H1 (cell line): ENCODE measurements at regions not wholly inside any gene's neighbourhood (a gene's known extent, or its start where the extent isn't known, plus 50 kb on each side); places are given as distances from the start of the nearest gene placed in this dataset.

ENCODE experiments used
- BRCA1 ChIP-seq: IDR thresholded peaks from 2 replicates; pipeline ENCODE4 v1.6.1; 2012; ENCODE audit warnings: low read depth, low read length, improper control_type of control experiment
- JUND ChIP-seq: IDR thresholded peaks from 2 replicates; pipeline ENCODE4 v1.6.1; 2011; ENCODE audit warnings: mild to moderate bottlenecking, improper control_type of control experiment, low read length
- NANOG ChIP-seq: IDR thresholded peaks from 2 replicates; pipeline ENCODE4 v1.6.1; 2011; ENCODE audit warnings: low read length, low read depth, mild to moderate bottlenecking, inconsistent platforms; ENCODE audit not compliant: insufficient read depth, poor library complexity, severe bottlenecking
- RAD21 ChIP-seq, 2 experiments: IDR thresholded peaks in 1 of 2; conservative IDR thresholded peaks in 1 of 2; 2 replicates each; pipeline ENCODE4 v1.6.1; 2011; ENCODE audit warnings: low read depth in 2 of 2, low read length in 2 of 2, improper control_type of control experiment in 1 of 2, inconsistent platforms in 1 of 2, mild to moderate bottlenecking in 1 of 2, moderate library complexity in 1 of 2
- SAP30 ChIP-seq: fragments of 300-600 bp; sonication (generic); IDR thresholded peaks from 2 replicates; pipeline ENCODE4 v1.7.1; 2012; ENCODE audit warnings: low read length, moderate library complexity, mild to moderate bottlenecking, inconsistent platforms; ENCODE audit not compliant: insufficient read depth, insufficient replicate concordance
- TF ChIP-seq, protein P1 (sequence below): fragments of 300-600 bp; sonication (generic); IDR thresholded peaks from 2 replicates; pipeline ENCODE4 v1.7.1; 2012; ENCODE audit warnings: low read length, moderate library complexity, mild to moderate bottlenecking, inconsistent platforms; ENCODE audit not compliant: insufficient replicate concordance
- TF ChIP-seq, protein P2 (sequence below), 3 experiments: IDR thresholded peaks; 1 replicate in 2 of 3; 2 replicates in 1 of 3; pipeline versions ENCODE4 v1.5.1 to v1.6.1; 2011; ENCODE audit warnings: low read length in 3 of 3, mild to moderate bottlenecking in 3 of 3, inconsistent platforms in 2 of 3, low read depth in 1 of 3, moderate library complexity in 1 of 3; ENCODE audit not compliant: insufficient read depth in 1 of 3; ENCODE audit errors: control extremely low read depth in 1 of 3

DNA sequence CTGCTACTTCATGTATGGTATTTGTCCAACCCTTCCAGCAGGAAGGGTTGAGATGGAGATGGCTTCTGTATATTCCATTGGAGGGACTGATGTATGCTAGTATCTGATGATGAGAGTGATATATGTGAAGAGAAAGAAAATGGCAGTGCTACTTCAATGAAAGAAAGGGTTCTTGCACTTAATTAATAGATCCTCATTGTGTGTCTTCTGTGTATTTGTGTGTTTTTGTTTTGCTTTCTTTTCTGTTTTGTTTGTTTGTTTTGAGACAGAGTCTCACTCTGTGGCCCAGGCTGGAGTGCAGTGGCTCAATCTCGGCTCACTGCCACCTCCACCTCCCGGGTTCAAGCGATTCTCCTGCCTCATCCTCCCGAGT is 61.2 kb upstream of the CRYM start (continued):
- TF ChIP-seq, protein P1, sequence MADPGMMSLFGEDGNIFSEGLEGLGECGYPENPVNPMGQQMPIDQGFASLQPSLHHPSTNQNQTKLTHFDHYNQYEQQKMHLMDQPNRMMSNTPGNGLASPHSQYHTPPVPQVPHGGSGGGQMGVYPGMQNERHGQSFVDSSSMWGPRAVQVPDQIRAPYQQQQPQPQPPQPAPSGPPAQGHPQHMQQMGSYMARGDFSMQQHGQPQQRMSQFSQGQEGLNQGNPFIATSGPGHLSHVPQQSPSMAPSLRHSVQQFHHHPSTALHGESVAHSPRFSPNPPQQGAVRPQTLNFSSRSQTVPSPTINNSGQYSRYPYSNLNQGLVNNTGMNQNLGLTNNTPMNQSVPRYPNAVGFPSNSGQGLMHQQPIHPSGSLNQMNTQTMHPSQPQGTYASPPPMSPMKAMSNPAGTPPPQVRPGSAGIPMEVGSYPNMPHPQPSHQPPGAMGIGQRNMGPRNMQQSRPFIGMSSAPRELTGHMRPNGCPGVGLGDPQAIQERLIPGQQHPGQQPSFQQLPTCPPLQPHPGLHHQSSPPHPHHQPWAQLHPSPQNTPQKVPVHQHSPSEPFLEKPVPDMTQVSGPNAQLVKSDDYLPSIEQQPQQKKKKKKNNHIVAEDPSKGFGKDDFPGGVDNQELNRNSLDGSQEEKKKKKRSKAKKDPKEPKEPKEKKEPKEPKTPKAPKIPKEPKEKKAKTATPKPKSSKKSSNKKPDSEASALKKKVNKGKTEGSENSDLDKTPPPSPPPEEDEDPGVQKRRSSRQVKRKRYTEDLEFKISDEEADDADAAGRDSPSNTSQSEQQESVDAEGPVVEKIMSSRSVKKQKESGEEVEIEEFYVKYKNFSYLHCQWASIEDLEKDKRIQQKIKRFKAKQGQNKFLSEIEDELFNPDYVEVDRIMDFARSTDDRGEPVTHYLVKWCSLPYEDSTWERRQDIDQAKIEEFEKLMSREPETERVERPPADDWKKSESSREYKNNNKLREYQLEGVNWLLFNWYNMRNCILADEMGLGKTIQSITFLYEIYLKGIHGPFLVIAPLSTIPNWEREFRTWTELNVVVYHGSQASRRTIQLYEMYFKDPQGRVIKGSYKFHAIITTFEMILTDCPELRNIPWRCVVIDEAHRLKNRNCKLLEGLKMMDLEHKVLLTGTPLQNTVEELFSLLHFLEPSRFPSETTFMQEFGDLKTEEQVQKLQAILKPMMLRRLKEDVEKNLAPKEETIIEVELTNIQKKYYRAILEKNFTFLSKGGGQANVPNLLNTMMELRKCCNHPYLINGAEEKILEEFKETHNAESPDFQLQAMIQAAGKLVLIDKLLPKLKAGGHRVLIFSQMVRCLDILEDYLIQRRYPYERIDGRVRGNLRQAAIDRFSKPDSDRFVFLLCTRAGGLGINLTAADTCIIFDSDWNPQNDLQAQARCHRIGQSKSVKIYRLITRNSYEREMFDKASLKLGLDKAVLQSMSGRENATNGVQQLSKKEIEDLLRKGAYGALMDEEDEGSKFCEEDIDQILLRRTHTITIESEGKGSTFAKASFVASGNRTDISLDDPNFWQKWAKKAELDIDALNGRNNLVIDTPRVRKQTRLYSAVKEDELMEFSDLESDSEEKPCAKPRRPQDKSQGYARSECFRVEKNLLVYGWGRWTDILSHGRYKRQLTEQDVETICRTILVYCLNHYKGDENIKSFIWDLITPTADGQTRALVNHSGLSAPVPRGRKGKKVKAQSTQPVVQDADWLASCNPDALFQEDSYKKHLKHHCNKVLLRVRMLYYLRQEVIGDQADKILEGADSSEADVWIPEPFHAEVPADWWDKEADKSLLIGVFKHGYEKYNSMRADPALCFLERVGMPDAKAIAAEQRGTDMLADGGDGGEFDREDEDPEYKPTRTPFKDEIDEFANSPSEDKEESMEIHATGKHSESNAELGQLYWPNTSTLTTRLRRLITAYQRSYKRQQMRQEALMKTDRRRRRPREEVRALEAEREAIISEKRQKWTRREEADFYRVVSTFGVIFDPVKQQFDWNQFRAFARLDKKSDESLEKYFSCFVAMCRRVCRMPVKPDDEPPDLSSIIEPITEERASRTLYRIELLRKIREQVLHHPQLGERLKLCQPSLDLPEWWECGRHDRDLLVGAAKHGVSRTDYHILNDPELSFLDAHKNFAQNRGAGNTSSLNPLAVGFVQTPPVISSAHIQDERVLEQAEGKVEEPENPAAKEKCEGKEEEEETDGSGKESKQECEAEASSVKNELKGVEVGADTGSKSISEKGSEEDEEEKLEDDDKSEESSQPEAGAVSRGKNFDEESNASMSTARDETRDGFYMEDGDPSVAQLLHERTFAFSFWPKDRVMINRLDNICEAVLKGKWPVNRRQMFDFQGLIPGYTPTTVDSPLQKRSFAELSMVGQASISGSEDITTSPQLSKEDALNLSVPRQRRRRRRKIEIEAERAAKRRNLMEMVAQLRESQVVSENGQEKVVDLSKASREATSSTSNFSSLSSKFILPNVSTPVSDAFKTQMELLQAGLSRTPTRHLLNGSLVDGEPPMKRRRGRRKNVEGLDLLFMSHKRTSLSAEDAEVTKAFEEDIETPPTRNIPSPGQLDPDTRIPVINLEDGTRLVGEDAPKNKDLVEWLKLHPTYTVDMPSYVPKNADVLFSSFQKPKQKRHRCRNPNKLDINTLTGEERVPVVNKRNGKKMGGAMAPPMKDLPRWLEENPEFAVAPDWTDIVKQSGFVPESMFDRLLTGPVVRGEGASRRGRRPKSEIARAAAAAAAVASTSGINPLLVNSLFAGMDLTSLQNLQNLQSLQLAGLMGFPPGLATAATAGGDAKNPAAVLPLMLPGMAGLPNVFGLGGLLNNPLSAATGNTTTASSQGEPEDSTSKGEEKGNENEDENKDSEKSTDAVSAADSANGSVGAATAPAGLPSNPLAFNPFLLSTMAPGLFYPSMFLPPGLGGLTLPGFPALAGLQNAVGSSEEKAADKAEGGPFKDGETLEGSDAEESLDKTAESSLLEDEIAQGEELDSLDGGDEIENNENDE, result no peak
- TF ChIP-seq RAD21 (IDR thresholded peaks at IDR 0.05 in 1 of 2, conservative IDR thresholded peaks at IDR 0.05 in 1 of 2; ENCODE audit: low read depth in 2 of 2, low read length in 2 of 2) (no peak), JUND (no peak), SAP30 (no peak), NANOG (no peak), BRCA1 (no peak)
- TF ChIP-seq, protein P2, sequence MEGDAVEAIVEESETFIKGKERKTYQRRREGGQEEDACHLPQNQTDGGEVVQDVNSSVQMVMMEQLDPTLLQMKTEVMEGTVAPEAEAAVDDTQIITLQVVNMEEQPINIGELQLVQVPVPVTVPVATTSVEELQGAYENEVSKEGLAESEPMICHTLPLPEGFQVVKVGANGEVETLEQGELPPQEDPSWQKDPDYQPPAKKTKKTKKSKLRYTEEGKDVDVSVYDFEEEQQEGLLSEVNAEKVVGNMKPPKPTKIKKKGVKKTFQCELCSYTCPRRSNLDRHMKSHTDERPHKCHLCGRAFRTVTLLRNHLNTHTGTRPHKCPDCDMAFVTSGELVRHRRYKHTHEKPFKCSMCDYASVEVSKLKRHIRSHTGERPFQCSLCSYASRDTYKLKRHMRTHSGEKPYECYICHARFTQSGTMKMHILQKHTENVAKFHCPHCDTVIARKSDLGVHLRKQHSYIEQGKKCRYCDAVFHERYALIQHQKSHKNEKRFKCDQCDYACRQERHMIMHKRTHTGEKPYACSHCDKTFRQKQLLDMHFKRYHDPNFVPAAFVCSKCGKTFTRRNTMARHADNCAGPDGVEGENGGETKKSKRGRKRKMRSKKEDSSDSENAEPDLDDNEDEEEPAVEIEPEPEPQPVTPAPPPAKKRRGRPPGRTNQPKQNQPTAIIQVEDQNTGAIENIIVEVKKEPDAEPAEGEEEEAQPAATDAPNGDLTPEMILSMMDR (IDR thresholded peaks at IDR 0.05; ENCODE audit: control extremely low read depth in 1 of 3, insufficient read depth in 1 of 3, low read depth in 1 of 3, low read length in 3 of 3), result no peak
